Loucy (cell line): ENCODE measurements at regions not wholly inside any gene's neighbourhood (a gene's known extent, or its start where the extent isn't known, plus 50 kb on each side); places are given as distances from the start of the nearest gene placed in this dataset.

Experiments
- H2AFZ ChIP-seq: fragments of 200-600 bp; sonication (generic); 2 replicates; pipeline ENCODE4 v1.6.0; 2016; ENCODE audit warnings: antibody characterized with exemption, mild to moderate bottlenecking, low read length, moderate library complexity
- H3F3A ChIP-seq: fragments of 200-600 bp; 2 replicates; pipeline ENCODE4 v1.6.0; 2016; ENCODE audit warnings: antibody characterized with exemption, low read depth, mild to moderate bottlenecking
- H3K27me3 ChIP-seq: fragments of 200-600 bp; sonication (generic); 2 replicates; pipeline ENCODE4 v1.6.1; 2014; ENCODE audit warnings: low read length, mild to moderate bottlenecking; ENCODE audit not compliant: insufficient read depth, poor library complexity, severe bottlenecking
- H3K36me3 ChIP-seq: fragments of 200-600 bp; sonication (generic); 2 replicates; pipeline ENCODE4 v1.6.1; 2016; ENCODE audit warnings: low read length; ENCODE audit not compliant: insufficient read depth
- H3K4me1 ChIP-seq: fragments of 200-600 bp; sonication (generic); 2 replicates; pipeline ENCODE4 v1.5.1; 2014; ENCODE audit warnings: low read length, mild to moderate bottlenecking; ENCODE audit not compliant: insufficient read depth, poor library complexity, severe bottlenecking
- H3K4me2 ChIP-seq: fragments of 200-600 bp; sonication (generic); 2 replicates; pipeline ENCODE4 v1.6.0; 2014; ENCODE audit warnings: antibody characterized with exemption, low read length, low read depth, mild to moderate bottlenecking; ENCODE audit not compliant: poor library complexity, severe bottlenecking
- H3K4me3 ChIP-seq: fragments of 200-600 bp; sonication (generic); 2 replicates; pipeline ENCODE4 v1.5.1; 2014; ENCODE audit warnings: low read length, mild to moderate bottlenecking, mixed read lengths; ENCODE audit not compliant: poor library complexity, severe bottlenecking
- H3K79me2 ChIP-seq: fragments of 200-600 bp; sonication (generic); 2 replicates; pipeline ENCODE4 v1.6.1; 2014; ENCODE audit warnings: low read length; ENCODE audit not compliant: insufficient read depth
- H3K9ac ChIP-seq: fragments of 200-600 bp; sonication (generic); 2 replicates; pipeline ENCODE4 v1.6.0; 2014; ENCODE audit warnings: mild to moderate bottlenecking, low read depth, low read length, moderate library complexity; ENCODE audit not compliant: poor library complexity, severe bottlenecking
- H3K9me2 ChIP-seq: fragments of 200-600 bp; sonication (generic); replicated peaks from 2 replicates; pipeline ENCODE4 v1.6.1; 2016; ENCODE audit warnings: low read depth, low read length, mixed read lengths
- H3K9me3 ChIP-seq: fragments of 200-600 bp; sonication (generic); 2 replicates; pipeline ENCODE4 v1.6.1; 2014; ENCODE audit warnings: mild to moderate bottlenecking, antibody characterized with exemption, low read length, low read depth; ENCODE audit not compliant: insufficient read depth
- H4K20me1 ChIP-seq: fragments of 200-600 bp; sonication (generic); 2 replicates; pipeline ENCODE4 v1.6.0; 2014; ENCODE audit warnings: antibody characterized with exemption, low read length, mild to moderate bottlenecking; ENCODE audit not compliant: insufficient read depth, poor library complexity, severe bottlenecking
- CTCF ChIP-seq: fragments of 200-600 bp; sonication (generic); conservative IDR thresholded peaks from 2 replicates; pipeline ENCODE4 v1.5.1; 2014; ENCODE audit warnings: mild to moderate bottlenecking, antibody characterized with exemption, low read length
- EZH2phosphoT487 ChIP-seq: fragments of 200-600 bp; IDR thresholded peaks from 2 replicates; pipeline ENCODE4 v1.6.1; 2018; ENCODE audit warnings: antibody characterized with exemption, mild to moderate bottlenecking, moderate library complexity, borderline replicate concordance

DNA sequence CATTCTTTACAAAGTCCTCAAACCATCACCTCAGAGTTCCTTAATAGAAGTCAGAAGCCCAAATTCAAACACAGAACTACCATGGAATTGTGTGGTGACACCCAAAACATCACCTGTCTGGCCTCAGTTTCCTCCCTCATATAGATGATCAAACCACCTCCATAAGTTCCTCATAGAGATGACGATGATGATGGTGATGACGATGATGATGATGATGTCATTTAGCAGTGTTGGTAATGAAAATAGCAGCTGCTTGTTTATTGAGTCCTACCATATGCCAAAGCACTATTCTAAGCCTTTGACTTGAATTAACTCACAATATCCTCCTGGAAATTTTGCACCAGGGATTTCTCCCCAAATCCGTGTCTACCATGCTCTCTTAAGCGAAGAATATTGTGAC, 139.9 kb downstream of the PROX1 start:
- peaks cover 5% of the 10 kb centered on the region for H3K4me1 ChIP-seq
- no peaks in the 10 kb centered on the region for H3K9me3 ChIP-seq
- H4K20me1 ChIP-seq = no peaks in the 10 kb centered on the region
- TF ChIP-seq EZH2phosphoT487 (no peak), CTCF (no peak)
- no peaks in the 10 kb centered on the region for H3K36me3 ChIP-seq
- no peak overlapping the region for H3K4me3 ChIP-seq
- no peak overlapping the region for H3K4me2 ChIP-seq
- H3K27me3 ChIP-seq = no peaks in the 10 kb centered on the region
- no peak overlapping the region for H3K9ac ChIP-seq
- no peaks in the 10 kb centered on the region for H3K79me2 ChIP-seq
- H2AFZ ChIP-seq = no peak overlapping the region
- H3K9me2 ChIP-seq = no peaks in the 10 kb centered on the region
- H3F3A ChIP-seq = no peaks in the 10 kb centered on the region

DNA sequence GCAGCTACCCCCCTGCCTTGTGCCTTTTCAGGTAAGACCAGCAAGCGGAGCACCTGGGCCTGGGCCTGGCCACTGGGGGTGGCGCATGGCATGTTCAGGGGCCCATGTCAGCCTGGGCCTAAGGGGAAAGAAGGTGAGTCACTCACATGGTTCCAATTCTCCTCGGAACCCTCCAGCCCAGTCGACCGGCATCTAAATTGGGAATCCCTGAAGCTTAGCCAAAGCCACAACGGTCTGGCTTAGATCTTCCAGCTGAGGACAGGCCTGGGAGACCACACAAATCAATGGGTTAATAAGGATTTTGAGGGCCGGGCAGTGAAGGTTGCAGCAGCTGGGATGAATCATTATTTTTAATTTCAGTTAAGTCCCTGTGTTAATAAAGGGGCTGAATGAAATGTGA, 145.1 kb upstream of the SMYD2 start:
- no peaks in the 10 kb centered on the region for H3K36me3 ChIP-seq
- H3K27me3 ChIP-seq = no peaks in the 10 kb centered on the region
- H3K4me1 ChIP-seq = no peaks in the 10 kb centered on the region
- TF ChIP-seq CTCF = no peak
- no peak for TF ChIP-seq EZH2phosphoT487
- H3F3A ChIP-seq = no peaks in the 10 kb centered on the region
- H3K9me3 ChIP-seq = no peaks in the 10 kb centered on the region
- H2AFZ ChIP-seq = no peak overlapping the region
- no peak overlapping the region for H3K4me3 ChIP-seq
- no peaks in the 10 kb centered on the region for H3K79me2 ChIP-seq
- H3K4me2 ChIP-seq = no peak overlapping the region
- H3K9ac ChIP-seq = no peak overlapping the region
- H4K20me1 ChIP-seq = no peaks in the 10 kb centered on the region
- H3K9me2 ChIP-seq = no peaks in the 10 kb centered on the region

- no peak overlapping the region for H3K4me2 ChIP-seq
- TF ChIP-seq EZH2phosphoT487 (no peak), CTCF (no peak)
- no peaks in the 10 kb centered on the region for H4K20me1 ChIP-seq
- H3F3A ChIP-seq = no peaks in the 10 kb centered on the region
- no peaks in the 10 kb centered on the region for H3K36me3 ChIP-seq
- no peaks in the 10 kb centered on the region for H3K4me1 ChIP-seq
- H3K9ac ChIP-seq = no peak overlapping the region
- no peaks in the 10 kb centered on the region for H3K9me3 ChIP-seq
- H3K79me2 ChIP-seq = no peaks in the 10 kb centered on the region
- H3K4me3 ChIP-seq = no peak overlapping the region
- no peak overlapping the region for H2AFZ ChIP-seq
- no peaks in the 10 kb centered on the region for H3K9me2 ChIP-seq
- H3K27me3 ChIP-seq = no peaks in the 10 kb centered on the region
Observed at GRCh38 chr1:214136324-214136919, 144.5 kb upstream of the SMYD2 start.
